T-cell (primary cell): ENCODE measurements at regions not wholly inside any gene's neighbourhood (a gene's known extent, or its start where the extent isn't known, plus 50 kb on each side); places are given as distances from the start of the nearest gene placed in this dataset.
A peak's percentile ranks its signal among the peaks of the same experiment; 100 is the strongest.

ENCODE experiments used
- ATAC-seq, 4 experiments: fragments of 200-7000 bp in 3 of 4; fragments of 150-1000 bp in 1 of 4; cut with Tn5 transposase; replicated peaks in 1 of 4; 1 replicate in 3 of 4; 2 replicates in 1 of 4; pipeline ENCODE4 v1.10.0; 2021; ENCODE audit warnings: moderate library complexity in 3 of 4, mild to moderate bottlenecking in 2 of 4, moderate number of reproducible peaks in 1 of 4
- CTCF ChIA-PET, 2 donors: fragments of 300-600 bp; sonication (Branson Sonifier 250); formaldehyde crosslinking; loops; one replicate each; lab custom pipeline; 2022; ENCODE audit warnings: antibody characterized with exemption in 2 of 2; lab: Charles Lee
- POLR2A ChIA-PET, 2 donors: fragments of 300-600 bp; sonication (Branson Sonifier 250); formaldehyde crosslinking; loops; one replicate each; lab custom pipeline; 2022; ENCODE audit warnings: antibody characterized with exemption in 2 of 2; lab: Charles Lee
- DNase-seq, 35 experiments: peaks; one replicate each; pipeline versions ENCODE4 v3.0.0 to v3.0.0-alpha.2; 2013 to 2023
- H3K27ac ChIP-seq: one replicate; pipeline ENCODE4 v1.5.1; 2013; ENCODE audit warnings: low read length
- H3K27me3 ChIP-seq, 2 experiments: replicated peaks in 1 of 2; 1 replicate in 1 of 2; 2 replicates in 1 of 2; pipeline versions ENCODE4 v1.6.1 to v1.7.0; 2013; ENCODE audit warnings: low read length in 1 of 2, mixed read lengths in 1 of 2; ENCODE audit not compliant: control insufficient read depth in 2 of 2, insufficient read depth in 2 of 2; ENCODE audit errors: extremely low read depth in 1 of 2
- H3K36me3 ChIP-seq, 2 donors: 1 replicate in 1 of 2; 2 replicates in 1 of 2; pipeline versions ENCODE4 v1.6.1 to v1.7.0; 2013; ENCODE audit warnings: low read length in 1 of 2; ENCODE audit not compliant: control insufficient read depth in 2 of 2, insufficient read depth in 1 of 2; ENCODE audit errors: extremely low read depth in 1 of 2
- H3K4me1 ChIP-seq, 2 experiments: 1 replicate in 1 of 2; 2 replicates in 1 of 2; pipeline versions ENCODE4 v1.6.1 to v1.7.0; 2013; ENCODE audit warnings: low read length in 2 of 2, mixed read lengths in 1 of 2; ENCODE audit not compliant: insufficient read depth in 2 of 2, control insufficient read depth in 1 of 2; ENCODE audit errors: extremely low read depth in 1 of 2
- H3K4me3 ChIP-seq, 2 donors: 1 replicate in 1 of 2; 2 replicates in 1 of 2; pipeline versions ENCODE4 v1.5.1 to v1.7.0; 2013; ENCODE audit warnings: mild to moderate bottlenecking in 2 of 2, low read length in 1 of 2, moderate library complexity in 1 of 2; ENCODE audit not compliant: control insufficient read depth in 1 of 2; ENCODE audit errors: extremely low read depth in 1 of 2
- H3K9me3 ChIP-seq: 2 replicates; pipeline ENCODE4 v1.7.0; 2013
- H3K27ac Mint-ChIP-seq, 2 donors: one replicate each; pipeline ENCODE4 v1.8.0; 2020 to 2021; ENCODE audit warnings: mild to moderate bottlenecking in 2 of 2, mixed read lengths in 2 of 2
- H3K27me3 Mint-ChIP-seq, 2 donors: one replicate each; pipeline ENCODE4 v1.8.0; 2021 to 2022; ENCODE audit warnings: mixed read lengths in 2 of 2
- H3K36me3 Mint-ChIP-seq: one replicate; pipeline ENCODE4 v1.8.0; 2021; ENCODE audit warnings: mixed read lengths
- H3K4me1 Mint-ChIP-seq, 3 donors: one replicate each; pipeline ENCODE4 v1.8.0; 2020 to 2022; ENCODE audit warnings: mixed read lengths in 3 of 3, mild to moderate bottlenecking in 1 of 3
- H3K4me3 Mint-ChIP-seq, 3 donors: one replicate each; pipeline ENCODE4 v1.8.0; 2020 to 2022; ENCODE audit warnings: mild to moderate bottlenecking in 3 of 3, mixed read lengths in 3 of 3, moderate library complexity in 3 of 3
- H3K9me3 Mint-ChIP-seq, 3 donors: one replicate each; pipeline ENCODE4 v1.8.0; 2020 to 2022; ENCODE audit warnings: mixed read lengths in 3 of 3
- WGBS: methylation state at CpG from one replicate; pipeline ENCODE4 v1.1.5; 2013; ENCODE audit warnings: missing lambda C conversion rate; ENCODE audit not compliant: insufficient coverage; 5-methylcytosine and 5-hydroxymethylcytosine counted together

- Mint-ChIP-seq H3K4me1 (no peaks in the 10 kb centered on the region), H3K4me3 (no peak overlapping the region), H3K9me3 (peaks cover 18 to 36% (median 29%) of the 10 kb centered on the region in 3 donors), H3K36me3 (no peaks in the 10 kb centered on the region), H3K27ac (no peak overlapping the region), H3K27me3 (no peaks in the 10 kb centered on the region)
- H3K27me3 ChIP-seq: no peaks in the 10 kb centered on the region
- ChIA-PET POLR2A (no interaction called here), CTCF (no interaction called here)
- no peak for ATAC-seq
- H3K4me1 ChIP-seq: no peaks in the 10 kb centered on the region
- H3K4me3 ChIP-seq: no peak overlapping the region
- DNase-seq: no peak
- H3K27ac ChIP-seq: no peak overlapping the region
- WGBS: no CpG with 5 or more reads among the region's 2 CpGs
- H3K36me3 ChIP-seq: no peaks in the 10 kb centered on the region
- peaks cover 4% of the 10 kb centered on the region for H3K9me3 ChIP-seq
These were observed 498.8 kb upstream of the LMO3 start for GRCh38 chr12:17104801-17105200.

- peak in 2 of 35 experiments; percentile 0 for DNase-seq
- no peak overlapping the region for H3K27ac Mint-ChIP-seq
These were observed 491.7 kb upstream of the LMO3 start for GRCh38 chr12:17097674-17098073.

GRCh38 chr12:17084831-17085230 lies 478.9 kb upstream of the LMO3 start:
- no peak for DNase-seq
- Histone ChIP-seq H3K4me1 (no peaks in the 10 kb centered on the region), H3K4me3 (no peak overlapping the region), H3K27me3 (no peaks in the 10 kb centered on the region), H3K36me3 (no peaks in the 10 kb centered on the region), H3K27ac (no peak overlapping the region), H3K9me3 (no peaks in the 10 kb centered on the region)
- Mint-ChIP-seq H3K27ac (no peak overlapping the region), H3K9me3 (peaks cover 18 to 40% (median 23%) of the 10 kb centered on the region in 3 donors), H3K4me1 (no peaks in the 10 kb centered on the region), H3K4me3 (no peak overlapping the region), H3K27me3 (no peaks in the 10 kb centered on the region), H3K36me3 (no peaks in the 10 kb centered on the region)
- CTCF ChIA-PET: no interaction called here
- POLR2A ChIA-PET: no interaction called here
- no peak for ATAC-seq

More at GRCh38 chr12:17097674-17098073, 491.7 kb upstream of the LMO3 start:
- WGBS: 89% methylated on average over 8 of the region's 11 CpGs
- no peaks in the 10 kb centered on the region for H3K36me3 ChIP-seq
- Mint-ChIP-seq H3K4me3 (no peak overlapping the region), H3K27me3 (no peaks in the 10 kb centered on the region), H3K36me3 (no peaks in the 10 kb centered on the region), H3K9me3 (peaks cover 17 to 36% (median 35%) of the 10 kb centered on the region in 3 donors), H3K4me1 (no peaks in the 10 kb centered on the region)
- H3K9me3 ChIP-seq: peaks cover 5% of the 10 kb centered on the region
- POLR2A ChIA-PET: no interaction called here
- peak in 1 of 4 experiments; percentile 13 for ATAC-seq
- H3K4me1 ChIP-seq: no peaks in the 10 kb centered on the region
- H3K27me3 ChIP-seq: no peaks in the 10 kb centered on the region
- no peak overlapping the region for H3K4me3 ChIP-seq
- H3K27ac ChIP-seq: no peak overlapping the region
- CTCF ChIA-PET: no interaction called here

GRCh38 chr12:17079251-17079909 lies 473.4 kb upstream of the LMO3 start:
- POLR2A ChIA-PET: no interaction called here
- WGBS: no CpG with 5 or more reads among the region's 4 CpGs
- Histone ChIP-seq H3K27ac (no peak overlapping the region), H3K4me3 (no peak overlapping the region), H3K4me1 (no peaks in the 10 kb centered on the region), H3K9me3 (no peaks in the 10 kb centered on the region), H3K36me3 (no peaks in the 10 kb centered on the region), H3K27me3 (no peaks in the 10 kb centered on the region)
- ATAC-seq (no peak), DNase-seq (no peak)
- no peak overlapping the region for H3K4me3 Mint-ChIP-seq
- H3K36me3 Mint-ChIP-seq: no peaks in the 10 kb centered on the region
- H3K27me3 Mint-ChIP-seq: no peaks in the 10 kb centered on the region
- H3K4me1 Mint-ChIP-seq: no peaks in the 10 kb centered on the region
- CTCF ChIA-PET: no interaction called here
- peaks cover 11 to 16% (median 14%) of the 10 kb centered on the region in 3 donors for H3K9me3 Mint-ChIP-seq
- H3K27ac Mint-ChIP-seq: no peak overlapping the region

GRCh38 chr12:17077594-17077993 lies 471.6 kb upstream of the LMO3 start:
- POLR2A ChIA-PET: no interaction called here
- WGBS: no CpG with 5 or more reads among the region's 3 CpGs
- no peaks in the 10 kb centered on the region for H3K36me3 Mint-ChIP-seq
- no peaks in the 10 kb centered on the region for H3K27me3 Mint-ChIP-seq
- DNase-seq: no peak
- CTCF ChIA-PET: no interaction called here
- no peaks in the 10 kb centered on the region for H3K4me1 Mint-ChIP-seq
- H3K27me3 ChIP-seq: no peaks in the 10 kb centered on the region
- no peaks in the 10 kb centered on the region for H3K4me1 ChIP-seq
- no peak overlapping the region for H3K4me3 ChIP-seq
- no peak for ATAC-seq
- no peak overlapping the region for H3K27ac Mint-ChIP-seq
- no peaks in the 10 kb centered on the region for H3K36me3 ChIP-seq
- H3K9me3 Mint-ChIP-seq: peaks cover 14 to 15% (median 14%) of the 10 kb centered on the region in 3 donors
- no peak overlapping the region for H3K27ac ChIP-seq
- H3K9me3 ChIP-seq: no peaks in the 10 kb centered on the region
- no peak overlapping the region for H3K4me3 Mint-ChIP-seq

GRCh38 chr12:17076811-17077210 lies 470.8 kb upstream of the LMO3 start:
- H3K36me3 Mint-ChIP-seq: no peaks in the 10 kb centered on the region

More at GRCh38 chr12:17076811-17077210, 470.8 kb upstream of the LMO3 start:
- no peaks in the 10 kb centered on the region for H3K9me3 ChIP-seq
- no peak overlapping the region for H3K4me3 ChIP-seq
- no peaks in the 10 kb centered on the region for H3K4me1 ChIP-seq
- Mint-ChIP-seq H3K27me3 (no peaks in the 10 kb centered on the region), H3K4me1 (no peaks in the 10 kb centered on the region), H3K4me3 (no peak overlapping the region), H3K9me3 (peaks cover 15 to 19% (median 16%) of the 10 kb centered on the region in 3 donors), H3K27ac (no peak overlapping the region)
- H3K36me3 ChIP-seq: no peaks in the 10 kb centered on the region
- DNase-seq (no peak), ATAC-seq (no peak)
- no peak overlapping the region for H3K27ac ChIP-seq
- no peaks in the 10 kb centered on the region for H3K27me3 ChIP-seq
- POLR2A ChIA-PET: no interaction called here
- CTCF ChIA-PET: no interaction called here
